SH-SY5Y (cell line): ENCODE measurements at regions not wholly inside any gene's neighbourhood (a gene's known extent, or its start where the extent isn't known, plus 50 kb on each side); places are given as distances from the start of the nearest gene placed in this dataset.

Source experiments
- GATA2 ChIP-seq: IDR thresholded peaks from 2 replicates; pipeline ENCODE4 v1.6.1; 2011; ENCODE audit warnings: mild to moderate bottlenecking, low read depth, low read length
- GATA3 ChIP-seq: IDR thresholded peaks from 2 replicates; pipeline ENCODE4 v1.6.1; 2011; ENCODE audit warnings: low read depth, mild to moderate bottlenecking, low read length, moderate library complexity

DNA sequence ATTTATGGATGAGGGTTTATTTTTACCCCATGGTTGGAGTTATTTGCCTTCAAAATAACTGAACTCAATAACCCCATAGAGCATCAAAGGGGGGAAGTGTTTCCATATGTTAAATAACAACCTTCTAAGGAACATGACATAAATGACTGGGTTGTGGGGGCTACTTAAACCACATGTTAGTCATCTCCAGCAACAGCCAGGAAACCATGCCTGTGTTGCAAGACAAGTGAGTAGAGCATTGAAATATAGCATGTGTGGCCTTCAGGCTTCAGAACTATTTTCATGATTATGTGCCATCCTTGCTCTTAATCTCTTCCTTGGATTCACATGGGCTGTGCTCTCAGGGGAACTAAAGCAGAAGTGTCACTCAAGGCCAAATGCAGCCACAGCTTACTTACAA, 431.2 kb downstream of the AGTPBP1 start:
- TF ChIP-seq GATA2: no peak
- TF ChIP-seq GATA3: no peak
